ENCODE measurements at regions not wholly inside any gene's neighbourhood (a gene's known extent, or its start where the extent isn't known, plus 50 kb on each side); places are given as distances from the start of the nearest gene placed in this dataset.

- TF ChIP-seq CTCF (IDR thresholded peaks at IDR 0.05; ENCODE audit: control extremely low read depth in 1 of 3, insufficient read depth in 1 of 3, low read depth in 1 of 3, low read length in 3 of 3), result no peak
- no peak for TF ChIP-seq USF2 (IDR thresholded peaks at IDR 0.05; ENCODE audit: low read length)
- no peak for TF ChIP-seq SIN3A (conservative IDR thresholded peaks at IDR 0.05 in 1 of 2, IDR thresholded peaks at IDR 0.05 in 1 of 2; ENCODE audit: low read depth in 1 of 2, low read length in 2 of 2)
- no peak for TF ChIP-seq BACH1 (IDR thresholded peaks at IDR 0.05; ENCODE audit: low read length)
- TF ChIP-seq SP2 (IDR thresholded peaks at IDR 0.05; ENCODE audit: low read length), result no peak
- TF ChIP-seq BCL11A (IDR thresholded peaks at IDR 0.05; ENCODE audit: low read depth in 2 of 2, low read length in 2 of 2), result no peak
- no peak for TF ChIP-seq EP300 (IDR thresholded peaks at IDR 0.05; ENCODE audit: borderline replicate concordance in 1 of 2, low read depth in 2 of 2, low read length in 2 of 2)
- no peak for TF ChIP-seq POLR2A (IDR thresholded peaks at IDR 0.05; ENCODE audit: control extremely low read depth in 1 of 2, low read depth in 2 of 2, low read length in 2 of 2)
- no peak for TF ChIP-seq RBBP5 (IDR thresholded peaks at IDR 0.05; ENCODE audit: borderline replicate concordance, low read depth, low read length)
- TF ChIP-seq GTF2F1 (IDR thresholded peaks at IDR 0.05; ENCODE audit: borderline replicate concordance, low read depth, low read length), result no peak
- TF ChIP-seq JUND (IDR thresholded peaks at IDR 0.05; ENCODE audit: low read length), result no peak
- no peak for TF ChIP-seq TAF1 (IDR thresholded peaks at IDR 0.05; ENCODE audit: low read depth, low read length)
Observed at GRCh38 chr6:120534954-120535353, 799.3 kb downstream of the TBC1D32 start.
